IMR-90 (cell line): ENCODE measurements at regions not wholly inside any gene's neighbourhood (a gene's known extent, or its start where the extent isn't known, plus 50 kb on each side); places are given as distances from the start of the nearest gene placed in this dataset.

ENCODE experiments used
- ATAC-seq: fragments of 200-7000 bp; cut with Tn5 transposase; 2 replicates; pipeline ENCODE4 v1.9.1; 2020; ENCODE audit warnings: low read depth, mild to moderate bottlenecking, moderate library complexity
- BruUV-seq: library from RNA; stranded (reverse); fragments of 400-500 nt; replicated peaks from 2 replicates; lab custom pipeline; 2021; lab: Mats Ljungman, UMichigan
- CTCF ChIA-PET: fragments of 300-600 bp; formaldehyde crosslinking; extraction: SDS; loops from one replicate; lab custom pipeline; 2021; ENCODE audit warnings: antibody characterized with exemption; lab: Yijun Ruan, JAX
- POLR2A ChIA-PET: fragments of 300-600 bp; sonication (Branson Sonifier 250); formaldehyde crosslinking; loops from one replicate; lab custom pipeline; 2022; ENCODE audit warnings: antibody characterized with exemption; ENCODE audit not compliant: unreplicated experiment; lab: Charles Lee
- DNase-seq: peaks from one replicate; pipeline ENCODE4 v3.0.0; 2013
- H2AFZ ChIP-seq: replicated peaks from 2 replicates; pipeline ENCODE3; 2013; ENCODE audit warnings: low read length, mild to moderate bottlenecking; ENCODE audit not compliant: poor library complexity
- H2AK5ac ChIP-seq: 2 replicates; pipeline ENCODE4 v1.6.1; 2013; ENCODE audit warnings: low read depth, low read length, inconsistent platforms
- H2AK9ac ChIP-seq: replicated peaks from 2 replicates; pipeline ENCODE3; 2013; ENCODE audit warnings: mild to moderate bottlenecking, low read depth, low read length, moderate library complexity; ENCODE audit not compliant: poor library complexity
- H2BK120ac ChIP-seq: 2 replicates; pipeline ENCODE4 v1.6.1; 2013; ENCODE audit warnings: low read depth, low read length, inconsistent platforms
- H2BK15ac ChIP-seq: 3 replicates; pipeline ENCODE4 v1.6.1; 2013; ENCODE audit warnings: low read depth, low read length, inconsistent platforms
- H2BK20ac ChIP-seq: 2 replicates; pipeline ENCODE4 v1.6.1; 2013; ENCODE audit warnings: low read depth, mild to moderate bottlenecking, inconsistent platforms, low read length, moderate library complexity
- H2BK5ac ChIP-seq: 2 replicates; pipeline ENCODE4 v1.6.1; 2013; ENCODE audit warnings: mild to moderate bottlenecking, low read depth, low read length, inconsistent platforms; ENCODE audit not compliant: poor library complexity, severe bottlenecking
- H3K14ac ChIP-seq: replicated peaks from 2 replicates; pipeline ENCODE4 v1.6.1; 2013; ENCODE audit warnings: low read depth, low read length, inconsistent platforms
- H3K18ac ChIP-seq: 2 replicates; pipeline ENCODE4 v1.6.1; 2013; ENCODE audit warnings: low read depth, low read length, control low read depth
- H3K23ac ChIP-seq: 2 replicates; pipeline ENCODE4 v1.6.1; 2013; ENCODE audit warnings: low read depth, low read length, inconsistent platforms
- H3K27ac ChIP-seq: 2 replicates; pipeline ENCODE4 v1.5.1; 2013; ENCODE audit warnings: mild to moderate bottlenecking, control low read depth, low read length; ENCODE audit not compliant: insufficient read depth
- H3K27me3 ChIP-seq: 2 replicates; pipeline ENCODE4 v1.6.1; 2013; ENCODE audit warnings: low read length; ENCODE audit not compliant: control insufficient read depth, insufficient read depth
- H3K36me3 ChIP-seq: 2 replicates; pipeline ENCODE4 v1.6.1; 2013; ENCODE audit warnings: low read length, mixed read lengths; ENCODE audit not compliant: control insufficient read depth, insufficient read depth
- H3K4ac ChIP-seq: 2 replicates; pipeline ENCODE4 v1.6.1; 2013; ENCODE audit warnings: low read depth, low read length, inconsistent platforms
- H3K4me1 ChIP-seq: 2 replicates; pipeline ENCODE4 v1.6.1; 2013; ENCODE audit warnings: low read length, mixed read lengths; ENCODE audit not compliant: control insufficient read depth, insufficient read depth
- H3K4me2 ChIP-seq: 2 replicates; pipeline ENCODE4 v1.6.1; 2013; ENCODE audit warnings: low read depth, mild to moderate bottlenecking, control low read depth, low read length, moderate library complexity
- H3K4me3 ChIP-seq: 2 replicates; pipeline ENCODE4 v1.5.1; 2013; ENCODE audit warnings: low read depth, mild to moderate bottlenecking, control low read depth, low read length, moderate library complexity; ENCODE audit not compliant: insufficient read depth
- H3K56ac ChIP-seq: 2 replicates; pipeline ENCODE4 v1.6.1; 2013; ENCODE audit warnings: low read length, inconsistent platforms; ENCODE audit not compliant: insufficient read depth; ENCODE audit errors: extremely low read depth
- H3K79me1 ChIP-seq, 2 experiments: 2 replicates each; pipeline ENCODE4 v1.6.1; 2013; ENCODE audit warnings: low read length in 2 of 2, inconsistent platforms in 1 of 2, low read depth in 1 of 2
- H3K9ac ChIP-seq: 2 replicates; pipeline ENCODE4 v1.6.1; 2013; ENCODE audit warnings: low read depth, low read length, control low read depth
- H3K9me1 ChIP-seq: 2 replicates; pipeline ENCODE4 v1.6.1; 2013; ENCODE audit warnings: low read length, inconsistent platforms; ENCODE audit not compliant: insufficient read depth
- H3K9me3 ChIP-seq: 2 replicates; pipeline ENCODE4 v1.6.1; 2013; ENCODE audit warnings: low read length; ENCODE audit not compliant: control insufficient read depth, insufficient read depth
- H4K20me1 ChIP-seq: 2 replicates; pipeline ENCODE4 v1.6.1; 2013; ENCODE audit warnings: low read length, inconsistent platforms; ENCODE audit not compliant: insufficient read depth
- H4K5ac ChIP-seq: 2 replicates; pipeline ENCODE4 v1.6.1; 2013; ENCODE audit warnings: mild to moderate bottlenecking, low read depth, low read length, control low read depth
- H4K8ac ChIP-seq, 2 experiments: 2 replicates each; pipeline ENCODE4 v1.6.1; 2013; ENCODE audit warnings: low read depth in 2 of 2, low read length in 2 of 2, control low read depth in 1 of 2, inconsistent platforms in 1 of 2
- H4K91ac ChIP-seq: 2 replicates; pipeline ENCODE4 v1.6.1; 2013; ENCODE audit warnings: low read depth, low read length, inconsistent platforms; ENCODE audit not compliant: insufficient read depth
- BHLHE40 ChIP-seq: fragments of 150-350 bp; IDR thresholded peaks from 2 replicates; pipeline ENCODE4 v1.6.1; 2016; ENCODE audit warnings: mild to moderate bottlenecking, low read depth, low read length
- CEBPB ChIP-seq: IDR thresholded peaks from 2 replicates; pipeline ENCODE4 v1.6.1; 2012; ENCODE audit warnings: low read depth, low read length, improper control_type of control experiment
- CHD1 ChIP-seq: IDR thresholded peaks from 2 replicates; pipeline ENCODE4 v1.6.1; 2012; ENCODE audit warnings: low read depth, low read length, improper control_type of control experiment
- FOS ChIP-seq: fragments of 150-350 bp; IDR thresholded peaks from 2 replicates; pipeline ENCODE4 v1.6.1; 2016; ENCODE audit warnings: low read depth, low read length
- MAFK ChIP-seq: IDR thresholded peaks from 2 replicates; pipeline ENCODE4 v1.6.1; 2012; ENCODE audit warnings: low read depth, low read length, improper control_type of control experiment
- NFE2L2 ChIP-seq: fragments of 150-350 bp; IDR thresholded peaks from 2 replicates; pipeline ENCODE4 v1.6.1; 2016; ENCODE audit warnings: low read depth, mild to moderate bottlenecking, low read length
- POLR2A ChIP-seq: IDR thresholded peaks from 2 replicates; pipeline ENCODE4 v1.6.1; 2012; ENCODE audit warnings: mild to moderate bottlenecking, low read depth, low read length
- RAD21 ChIP-seq: IDR thresholded peaks from 2 replicates; pipeline ENCODE4 v1.6.1; 2012; ENCODE audit warnings: low read length, improper control_type of control experiment
- RCOR1 ChIP-seq: IDR thresholded peaks from 2 replicates; pipeline ENCODE4 v1.6.1; 2012; ENCODE audit warnings: mild to moderate bottlenecking, low read length, improper control_type of control experiment; ENCODE audit not compliant: insufficient replicate concordance
- RFX5 ChIP-seq: IDR thresholded peaks from 2 replicates; pipeline ENCODE4 v1.8.0; 2012; ENCODE audit warnings: low read depth, mild to moderate bottlenecking, low read length, moderate library complexity
- SMC3 ChIP-seq: fragments of 150-350 bp; IDR thresholded peaks from 2 replicates; pipeline ENCODE4 v1.6.1; 2016; ENCODE audit warnings: low read depth, mild to moderate bottlenecking, antibody characterized with exemption, low read length, moderate library complexity
- WGBS, 2 experiments: methylation state at CpG; one replicate each; pipeline versions ENCODE4 v1.1.5 to v1.1.7; 2013; ENCODE audit warnings: missing lambda C conversion rate in 2 of 2; ENCODE audit not compliant: insufficient read length in 1 of 2; ENCODE audit errors: extremely low coverage in 2 of 2; 5-methylcytosine and 5-hydroxymethylcytosine counted together
- dilution Hi-C: fragments of 300-500 bp; cut with HindIII; formaldehyde crosslinking; loops from one replicate; pipeline ENCODE4 v1.14.3; 2018; ENCODE audit warnings: low sequenced_read_pairs; ENCODE audit not compliant: unreplicated experiment
- in situ Hi-C: fragments of 300-500 bp; cut with MboI; formaldehyde crosslinking; loops from 3 replicates; pipeline ENCODE4 v1.14.3; 2019; ENCODE audit warnings: low sequenced_read_pairs, inconsistent platforms, mixed read lengths
- intact Hi-C: fragments of 100-400 bp; cut with micrococcal nuclease; formaldehyde crosslinking; loops from 2 replicates; pipeline ENCODE4 v1.10.0; 2022
- TF ChIP-seq, protein P1 (sequence below): fragments of 150-350 bp; IDR thresholded peaks from 2 replicates; pipeline ENCODE4 v1.6.1; 2017; ENCODE audit warnings: mild to moderate bottlenecking, antibody characterized with exemption, low read length, low read depth
- TF ChIP-seq, protein P2 (sequence below): conservative IDR thresholded peaks from 2 replicates; pipeline ENCODE4 v1.5.1; 2012; ENCODE audit warnings: mild to moderate bottlenecking, low read depth, low read length, improper control_type of control experiment
- TF ChIP-seq, protein P3 (sequence below): fragments of 150-350 bp; IDR thresholded peaks from 2 replicates; pipeline ENCODE4 v1.6.1; 2016; ENCODE audit warnings: low read depth, mild to moderate bottlenecking, low read length, moderate library complexity, borderline replicate concordance

DNA sequence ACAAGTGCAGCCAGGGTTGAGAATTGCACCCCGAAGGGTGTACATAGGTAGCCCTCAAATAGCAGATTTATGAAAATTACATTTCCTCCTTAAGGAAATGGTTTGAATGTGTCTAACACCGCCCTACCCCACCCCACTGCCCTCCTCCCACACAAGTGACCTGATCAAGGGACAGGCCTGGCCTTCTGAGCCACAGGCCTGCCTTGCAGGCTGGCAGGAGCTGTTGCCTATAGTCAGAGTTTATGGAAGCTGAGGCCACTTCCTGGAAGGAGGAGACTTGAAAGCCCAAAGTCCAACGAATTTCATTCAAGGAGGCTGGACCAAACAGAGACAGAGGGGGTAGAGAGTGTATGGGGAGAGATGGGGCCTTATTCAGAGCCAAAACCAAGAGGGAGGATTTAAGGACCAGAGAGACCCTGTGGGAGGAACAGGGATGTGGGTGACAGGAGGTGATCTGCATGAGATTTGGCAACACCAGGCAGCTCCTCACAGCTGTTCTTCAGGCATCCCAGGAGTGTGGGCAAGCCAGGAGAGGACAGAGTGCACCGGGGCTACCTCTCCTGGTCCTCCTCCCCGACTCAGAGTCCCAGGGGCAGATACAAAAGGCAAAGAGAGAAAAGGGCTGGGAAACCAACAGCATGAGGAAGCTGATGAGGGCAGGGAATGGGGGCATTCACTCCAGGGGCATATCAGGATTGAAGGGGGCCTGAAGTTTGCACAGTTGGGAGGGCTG, 100.4 kb upstream of the HES1 start (continued):
- no peak for TF ChIP-seq MAFK
- no peak for TF ChIP-seq CEBPB
- TF ChIP-seq, protein P1, sequence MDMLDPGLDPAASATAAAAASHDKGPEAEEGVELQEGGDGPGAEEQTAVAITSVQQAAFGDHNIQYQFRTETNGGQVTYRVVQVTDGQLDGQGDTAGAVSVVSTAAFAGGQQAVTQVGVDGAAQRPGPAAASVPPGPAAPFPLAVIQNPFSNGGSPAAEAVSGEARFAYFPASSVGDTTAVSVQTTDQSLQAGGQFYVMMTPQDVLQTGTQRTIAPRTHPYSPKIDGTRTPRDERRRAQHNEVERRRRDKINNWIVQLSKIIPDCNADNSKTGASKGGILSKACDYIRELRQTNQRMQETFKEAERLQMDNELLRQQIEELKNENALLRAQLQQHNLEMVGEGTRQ: no peak
- TF ChIP-seq RFX5: no peak

DNA sequence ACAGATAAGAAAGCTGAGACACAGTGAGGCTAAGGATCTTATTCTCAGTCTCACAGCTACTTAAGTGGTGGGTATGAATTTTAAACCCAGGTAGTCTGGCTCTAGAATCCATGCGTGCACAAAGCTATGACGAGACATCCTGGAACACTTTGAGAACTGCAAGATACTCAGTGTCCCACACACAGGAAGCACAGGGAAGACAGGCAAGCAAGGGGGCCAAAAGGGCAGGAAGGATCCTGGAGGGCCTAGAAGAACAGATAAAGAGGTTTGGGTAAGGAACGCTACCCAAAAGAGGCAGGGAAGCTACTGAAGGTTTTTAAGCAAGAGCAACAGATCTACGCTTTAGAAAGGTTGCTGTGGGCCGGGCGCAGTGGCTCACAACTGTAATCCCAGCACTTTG, 99.1 kb upstream of the HES1 start:
- DNase-seq (no peak), ATAC-seq (no peak)
- Histone ChIP-seq H3K9me3 (no peaks in the 10 kb centered on the region), H3K56ac (no peak overlapping the region), H3K36me3 (no peaks in the 10 kb centered on the region), H3K9me1 (no peaks in the 10 kb centered on the region), H3K18ac (no peak overlapping the region), H3K4me1 (no peaks in the 10 kb centered on the region), H3K14ac (no peak overlapping the region), H3K27me3 (peaks cover 46% of the 10 kb centered on the region), H4K8ac (no peak overlapping the region), H4K91ac (no peak overlapping the region), H4K5ac (no peak overlapping the region), H3K4ac (no peak overlapping the region), H3K4me3 (no peak overlapping the region), H2AFZ (no peak overlapping the region), H3K23ac (no peak overlapping the region), H3K4me2 (no peak overlapping the region), H2BK20ac (no peak overlapping the region), H3K27ac (no peak overlapping the region), H3K79me1 (no peaks in the 10 kb centered on the region), H2AK5ac (no peak overlapping the region), H2BK15ac (no peak overlapping the region), H2AK9ac (no peak overlapping the region), H3K9ac (no peak overlapping the region), H2BK120ac (no peak overlapping the region), H2BK5ac (no peak overlapping the region), H4K20me1 (no peaks in the 10 kb centered on the region)
- ChIA-PET POLR2A (no interaction called here), CTCF (no interaction called here)
- WGBS, 2 experiments: 91% methylated on average over 4 of the region's 6 CpGs; no CpG with 5 or more reads in 1 of the 2 experiments
- in situ Hi-C loops: no loop called here
- no TSS peak for BruUV-seq
- dilution Hi-C loops: no loop called here
- intact Hi-C loops: no loop called here
- TF ChIP-seq CEBPB (no peak), NFE2L2 (no peak), BHLHE40 (no peak), FOS (no peak), SMC3 (no peak), POLR2A (no peak), MAFK (no peak), RCOR1 (no peak), CHD1 (no peak), RAD21 (no peak)
- TF ChIP-seq, protein P2, sequence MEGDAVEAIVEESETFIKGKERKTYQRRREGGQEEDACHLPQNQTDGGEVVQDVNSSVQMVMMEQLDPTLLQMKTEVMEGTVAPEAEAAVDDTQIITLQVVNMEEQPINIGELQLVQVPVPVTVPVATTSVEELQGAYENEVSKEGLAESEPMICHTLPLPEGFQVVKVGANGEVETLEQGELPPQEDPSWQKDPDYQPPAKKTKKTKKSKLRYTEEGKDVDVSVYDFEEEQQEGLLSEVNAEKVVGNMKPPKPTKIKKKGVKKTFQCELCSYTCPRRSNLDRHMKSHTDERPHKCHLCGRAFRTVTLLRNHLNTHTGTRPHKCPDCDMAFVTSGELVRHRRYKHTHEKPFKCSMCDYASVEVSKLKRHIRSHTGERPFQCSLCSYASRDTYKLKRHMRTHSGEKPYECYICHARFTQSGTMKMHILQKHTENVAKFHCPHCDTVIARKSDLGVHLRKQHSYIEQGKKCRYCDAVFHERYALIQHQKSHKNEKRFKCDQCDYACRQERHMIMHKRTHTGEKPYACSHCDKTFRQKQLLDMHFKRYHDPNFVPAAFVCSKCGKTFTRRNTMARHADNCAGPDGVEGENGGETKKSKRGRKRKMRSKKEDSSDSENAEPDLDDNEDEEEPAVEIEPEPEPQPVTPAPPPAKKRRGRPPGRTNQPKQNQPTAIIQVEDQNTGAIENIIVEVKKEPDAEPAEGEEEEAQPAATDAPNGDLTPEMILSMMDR: no peak
- TF ChIP-seq, protein P3, sequence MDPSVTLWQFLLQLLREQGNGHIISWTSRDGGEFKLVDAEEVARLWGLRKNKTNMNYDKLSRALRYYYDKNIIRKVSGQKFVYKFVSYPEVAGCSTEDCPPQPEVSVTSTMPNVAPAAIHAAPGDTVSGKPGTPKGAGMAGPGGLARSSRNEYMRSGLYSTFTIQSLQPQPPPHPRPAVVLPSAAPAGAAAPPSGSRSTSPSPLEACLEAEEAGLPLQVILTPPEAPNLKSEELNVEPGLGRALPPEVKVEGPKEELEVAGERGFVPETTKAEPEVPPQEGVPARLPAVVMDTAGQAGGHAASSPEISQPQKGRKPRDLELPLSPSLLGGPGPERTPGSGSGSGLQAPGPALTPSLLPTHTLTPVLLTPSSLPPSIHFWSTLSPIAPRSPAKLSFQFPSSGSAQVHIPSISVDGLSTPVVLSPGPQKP: no peak
